ENCODE measurements at regions not wholly inside any gene's neighbourhood (a gene's known extent, or its start where the extent isn't known, plus 50 kb on each side); places are given as distances from the start of the nearest gene placed in this dataset.

DNA sequence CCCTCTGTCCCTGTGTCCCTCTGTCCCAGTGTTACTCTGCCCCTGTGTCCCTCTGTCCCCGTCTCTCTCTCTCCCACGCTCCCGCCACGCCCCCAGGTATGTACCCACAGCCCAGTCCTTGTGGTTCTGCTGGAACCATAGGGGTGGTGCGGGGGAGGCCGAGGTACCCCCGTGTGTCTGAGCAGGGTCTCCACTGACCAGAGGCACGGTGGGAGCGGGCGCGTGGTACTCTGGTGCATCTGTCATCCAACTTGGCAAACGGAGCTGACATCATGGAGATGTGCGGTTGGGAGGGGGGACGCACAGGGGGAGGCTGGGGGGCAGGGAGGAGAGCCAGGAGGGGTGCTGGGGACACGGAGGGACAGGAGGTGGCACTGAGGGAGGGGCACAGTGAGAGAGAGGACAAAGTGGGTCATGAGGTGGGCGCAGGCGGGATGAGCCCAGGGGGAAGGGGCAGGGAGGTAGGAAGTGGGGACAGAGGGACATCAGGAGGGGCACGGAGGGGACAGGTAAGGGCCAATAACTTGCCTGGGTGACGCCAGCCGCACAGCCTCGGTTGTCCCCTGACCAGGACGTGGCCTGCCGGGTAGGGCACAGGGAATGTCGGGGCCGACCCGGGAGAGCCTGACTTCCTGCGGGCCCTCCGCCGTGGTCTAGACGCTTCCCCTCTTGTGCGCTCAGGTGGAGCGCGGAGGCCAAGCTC is 163.6 kb upstream of the PDE10A start:
- Histone ChIP-seq H3K36me3 (ENCODE audit: insufficient read depth) (no peaks in the 10 kb centered on the region), H3K27me3 (ENCODE audit: insufficient read depth) (no peaks in the 10 kb centered on the region), H3K4me3 (no peak overlapping the region), H3K79me2 (replicated peaks; ENCODE audit: insufficient read depth) (no peaks in the 10 kb centered on the region), H4K20me1 (replicated peaks; ENCODE audit: insufficient read depth) (no peaks in the 10 kb centered on the region), H2AFZ (no peak overlapping the region), H3K9me2 (ENCODE audit: insufficient read depth) (no peaks in the 10 kb centered on the region), H3K4me2 (no peak overlapping the region), H3F3A (replicated peaks; ENCODE audit: low read depth) (no peaks in the 10 kb centered on the region), H3K4me1 (ENCODE audit: insufficient read depth) (no peaks in the 10 kb centered on the region), H3K27ac (ENCODE audit: low read depth) (no peak overlapping the region)
- no peak for DNase-seq (ENCODE audit: low spot score)
- Mint-ChIP-seq H3K4me3 (no peak overlapping the region), H3K36me3 (ENCODE audit: low read depth) (no peaks in the 10 kb centered on the region), H3K27me3 (ENCODE audit: insufficient read depth, low read depth, poor library complexity) (peaks cover 10% of the 10 kb centered on the region), H3K9me3 (no peaks in the 10 kb centered on the region; the same call in 2 of the 3 replicates), H3K4me1 (peaks cover 2% of the 10 kb centered on the region), H3K27ac (no peak overlapping the region)
- TF ChIP-seq EZH2 (IDR thresholded peaks at IDR 0.05; ENCODE audit: low read depth, unreplicated experiment), result no peak
- TF ChIP-seq NANOG (IDR thresholded peaks at IDR 0.05; ENCODE audit: borderline replicate concordance), result no peak
- TF ChIP-seq, protein P1, sequence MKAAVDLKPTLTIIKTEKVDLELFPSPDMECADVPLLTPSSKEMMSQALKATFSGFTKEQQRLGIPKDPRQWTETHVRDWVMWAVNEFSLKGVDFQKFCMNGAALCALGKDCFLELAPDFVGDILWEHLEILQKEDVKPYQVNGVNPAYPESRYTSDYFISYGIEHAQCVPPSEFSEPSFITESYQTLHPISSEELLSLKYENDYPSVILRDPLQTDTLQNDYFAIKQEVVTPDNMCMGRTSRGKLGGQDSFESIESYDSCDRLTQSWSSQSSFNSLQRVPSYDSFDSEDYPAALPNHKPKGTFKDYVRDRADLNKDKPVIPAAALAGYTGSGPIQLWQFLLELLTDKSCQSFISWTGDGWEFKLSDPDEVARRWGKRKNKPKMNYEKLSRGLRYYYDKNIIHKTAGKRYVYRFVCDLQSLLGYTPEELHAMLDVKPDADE (IDR thresholded peaks at IDR 0.05), result no peak
- TF ChIP-seq, protein P2, sequence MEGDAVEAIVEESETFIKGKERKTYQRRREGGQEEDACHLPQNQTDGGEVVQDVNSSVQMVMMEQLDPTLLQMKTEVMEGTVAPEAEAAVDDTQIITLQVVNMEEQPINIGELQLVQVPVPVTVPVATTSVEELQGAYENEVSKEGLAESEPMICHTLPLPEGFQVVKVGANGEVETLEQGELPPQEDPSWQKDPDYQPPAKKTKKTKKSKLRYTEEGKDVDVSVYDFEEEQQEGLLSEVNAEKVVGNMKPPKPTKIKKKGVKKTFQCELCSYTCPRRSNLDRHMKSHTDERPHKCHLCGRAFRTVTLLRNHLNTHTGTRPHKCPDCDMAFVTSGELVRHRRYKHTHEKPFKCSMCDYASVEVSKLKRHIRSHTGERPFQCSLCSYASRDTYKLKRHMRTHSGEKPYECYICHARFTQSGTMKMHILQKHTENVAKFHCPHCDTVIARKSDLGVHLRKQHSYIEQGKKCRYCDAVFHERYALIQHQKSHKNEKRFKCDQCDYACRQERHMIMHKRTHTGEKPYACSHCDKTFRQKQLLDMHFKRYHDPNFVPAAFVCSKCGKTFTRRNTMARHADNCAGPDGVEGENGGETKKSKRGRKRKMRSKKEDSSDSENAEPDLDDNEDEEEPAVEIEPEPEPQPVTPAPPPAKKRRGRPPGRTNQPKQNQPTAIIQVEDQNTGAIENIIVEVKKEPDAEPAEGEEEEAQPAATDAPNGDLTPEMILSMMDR (conservative IDR thresholded peaks at IDR 0.05; ENCODE audit: low read depth in 2 of 2), result no peak
- TF ChIP-seq POLR2AphosphoS5 (IDR thresholded peaks at IDR 0.05; ENCODE audit: low read depth), result no peak
- no peak for TF ChIP-seq CREB1 (CRISPR knock-in tag; IDR thresholded peaks at IDR 0.05; ENCODE audit: low read depth)
- TF ChIP-seq, protein P3, sequence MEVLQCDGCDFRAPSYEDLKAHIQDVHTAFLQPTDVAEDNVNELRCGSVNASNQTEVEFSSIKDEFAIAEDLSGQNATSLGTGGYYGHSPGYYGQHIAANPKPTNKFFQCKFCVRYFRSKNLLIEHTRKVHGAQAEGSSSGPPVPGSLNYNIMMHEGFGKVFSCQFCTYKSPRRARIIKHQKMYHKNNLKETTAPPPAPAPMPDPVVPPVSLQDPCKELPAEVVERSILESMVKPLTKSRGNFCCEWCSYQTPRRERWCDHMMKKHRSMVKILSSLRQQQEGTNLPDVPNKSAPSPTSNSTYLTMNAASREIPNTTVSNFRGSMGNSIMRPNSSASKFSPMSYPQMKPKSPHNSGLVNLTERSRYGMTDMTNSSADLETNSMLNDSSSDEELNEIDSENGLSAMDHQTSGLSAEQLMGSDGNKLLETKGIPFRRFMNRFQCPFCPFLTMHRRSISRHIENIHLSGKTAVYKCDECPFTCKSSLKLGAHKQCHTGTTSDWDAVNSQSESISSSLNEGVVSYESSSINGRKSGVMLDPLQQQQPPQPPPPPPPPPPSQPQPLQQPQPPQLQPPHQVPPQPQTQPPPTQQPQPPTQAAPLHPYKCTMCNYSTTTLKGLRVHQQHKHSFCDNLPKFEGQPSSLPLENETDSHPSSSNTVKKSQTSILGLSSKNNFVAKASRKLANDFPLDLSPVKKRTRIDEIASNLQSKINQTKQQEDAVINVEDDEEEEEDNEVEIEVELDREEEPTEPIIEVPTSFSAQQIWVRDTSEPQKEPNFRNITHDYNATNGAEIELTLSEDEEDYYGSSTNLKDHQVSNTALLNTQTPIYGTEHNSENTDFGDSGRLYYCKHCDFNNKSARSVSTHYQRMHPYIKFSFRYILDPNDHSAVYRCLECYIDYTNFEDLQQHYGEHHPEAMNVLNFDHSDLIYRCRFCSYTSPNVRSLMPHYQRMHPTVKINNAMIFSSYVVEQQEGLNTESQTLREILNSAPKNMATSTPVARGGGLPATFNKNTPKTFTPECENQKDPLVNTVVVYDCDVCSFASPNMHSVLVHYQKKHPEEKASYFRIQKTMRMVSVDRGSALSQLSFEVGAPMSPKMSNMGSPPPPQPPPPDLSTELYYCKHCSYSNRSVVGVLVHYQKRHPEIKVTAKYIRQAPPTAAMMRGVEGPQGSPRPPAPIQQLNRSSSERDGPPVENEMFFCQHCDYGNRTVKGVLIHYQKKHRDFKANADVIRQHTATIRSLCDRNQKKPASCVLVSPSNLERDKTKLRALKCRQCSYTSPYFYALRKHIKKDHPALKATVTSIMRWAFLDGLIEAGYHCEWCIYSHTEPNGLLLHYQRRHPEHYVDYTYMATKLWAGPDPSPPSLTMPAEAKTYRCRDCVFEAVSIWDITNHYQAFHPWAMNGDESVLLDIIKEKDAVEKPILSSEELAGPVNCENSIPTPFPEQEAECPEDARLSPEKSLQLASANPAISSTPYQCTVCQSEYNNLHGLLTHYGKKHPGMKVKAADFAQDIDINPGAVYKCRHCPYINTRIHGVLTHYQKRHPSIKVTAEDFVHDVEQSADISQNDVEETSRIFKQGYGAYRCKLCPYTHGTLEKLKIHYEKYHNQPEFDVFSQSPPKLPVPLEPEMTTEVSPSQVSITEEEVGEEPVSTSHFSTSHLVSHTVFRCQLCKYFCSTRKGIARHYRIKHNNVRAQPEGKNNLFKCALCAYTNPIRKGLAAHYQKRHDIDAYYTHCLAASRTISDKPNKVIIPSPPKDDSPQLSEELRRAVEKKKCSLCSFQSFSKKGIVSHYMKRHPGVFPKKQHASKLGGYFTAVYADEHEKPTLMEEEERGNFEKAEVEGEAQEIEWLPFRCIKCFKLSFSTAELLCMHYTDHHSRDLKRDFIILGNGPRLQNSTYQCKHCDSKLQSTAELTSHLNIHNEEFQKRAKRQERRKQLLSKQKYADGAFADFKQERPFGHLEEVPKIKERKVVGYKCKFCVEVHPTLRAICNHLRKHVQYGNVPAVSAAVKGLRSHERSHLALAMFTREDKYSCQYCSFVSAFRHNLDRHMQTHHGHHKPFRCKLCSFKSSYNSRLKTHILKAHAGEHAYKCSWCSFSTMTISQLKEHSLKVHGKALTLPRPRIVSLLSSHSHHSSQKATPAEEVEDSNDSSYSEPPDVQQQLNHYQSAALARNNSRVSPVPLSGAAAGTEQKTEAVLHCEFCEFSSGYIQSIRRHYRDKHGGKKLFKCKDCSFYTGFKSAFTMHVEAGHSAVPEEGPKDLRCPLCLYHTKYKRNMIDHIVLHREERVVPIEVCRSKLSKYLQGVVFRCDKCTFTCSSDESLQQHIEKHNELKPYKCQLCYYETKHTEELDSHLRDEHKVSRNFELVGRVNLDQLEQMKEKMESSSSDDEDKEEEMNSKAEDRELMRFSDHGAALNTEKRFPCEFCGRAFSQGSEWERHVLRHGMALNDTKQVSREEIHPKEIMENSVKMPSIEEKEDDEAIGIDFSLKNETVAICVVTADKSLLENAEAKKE (CRISPR knock-in tag; IDR thresholded peaks at IDR 0.05), result no peak
- TF ChIP-seq, protein P4, sequence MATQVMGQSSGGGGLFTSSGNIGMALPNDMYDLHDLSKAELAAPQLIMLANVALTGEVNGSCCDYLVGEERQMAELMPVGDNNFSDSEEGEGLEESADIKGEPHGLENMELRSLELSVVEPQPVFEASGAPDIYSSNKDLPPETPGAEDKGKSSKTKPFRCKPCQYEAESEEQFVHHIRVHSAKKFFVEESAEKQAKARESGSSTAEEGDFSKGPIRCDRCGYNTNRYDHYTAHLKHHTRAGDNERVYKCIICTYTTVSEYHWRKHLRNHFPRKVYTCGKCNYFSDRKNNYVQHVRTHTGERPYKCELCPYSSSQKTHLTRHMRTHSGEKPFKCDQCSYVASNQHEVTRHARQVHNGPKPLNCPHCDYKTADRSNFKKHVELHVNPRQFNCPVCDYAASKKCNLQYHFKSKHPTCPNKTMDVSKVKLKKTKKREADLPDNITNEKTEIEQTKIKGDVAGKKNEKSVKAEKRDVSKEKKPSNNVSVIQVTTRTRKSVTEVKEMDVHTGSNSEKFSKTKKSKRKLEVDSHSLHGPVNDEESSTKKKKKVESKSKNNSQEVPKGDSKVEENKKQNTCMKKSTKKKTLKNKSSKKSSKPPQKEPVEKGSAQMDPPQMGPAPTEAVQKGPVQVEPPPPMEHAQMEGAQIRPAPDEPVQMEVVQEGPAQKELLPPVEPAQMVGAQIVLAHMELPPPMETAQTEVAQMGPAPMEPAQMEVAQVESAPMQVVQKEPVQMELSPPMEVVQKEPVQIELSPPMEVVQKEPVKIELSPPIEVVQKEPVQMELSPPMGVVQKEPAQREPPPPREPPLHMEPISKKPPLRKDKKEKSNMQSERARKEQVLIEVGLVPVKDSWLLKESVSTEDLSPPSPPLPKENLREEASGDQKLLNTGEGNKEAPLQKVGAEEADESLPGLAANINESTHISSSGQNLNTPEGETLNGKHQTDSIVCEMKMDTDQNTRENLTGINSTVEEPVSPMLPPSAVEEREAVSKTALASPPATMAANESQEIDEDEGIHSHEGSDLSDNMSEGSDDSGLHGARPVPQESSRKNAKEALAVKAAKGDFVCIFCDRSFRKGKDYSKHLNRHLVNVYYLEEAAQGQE (IDR thresholded peaks at IDR 0.05; ENCODE audit: unreplicated experiment), result no peak
- TF ChIP-seq ZNF114 (CRISPR knock-in tag; IDR thresholded peaks at IDR 0.05), result no peak
- no peak for TF ChIP-seq ZNF331 (CRISPR knock-in tag; IDR thresholded peaks at IDR 0.05; ENCODE audit: low read depth)
- TF ChIP-seq JUNB (IDR thresholded peaks at IDR 0.05; ENCODE audit: unreplicated experiment), result no peak
- no peak for TF ChIP-seq EZH2phosphoT487 (IDR thresholded peaks at IDR 0.05; ENCODE audit: unreplicated experiment)
- TF ChIP-seq STAT1 (IDR thresholded peaks at IDR 0.05; ENCODE audit: unreplicated experiment), result no peak
- ATAC-seq, result no peak

All from GM23338 (cell line).